CD4-positive, alpha-beta T cell treated with Interleukin-10 for 1 hour (primary cell): ENCODE measurements at regions not wholly inside any gene's neighbourhood (a gene's known extent, or its start where the extent isn't known, plus 50 kb on each side); places are given as distances from the start of the nearest gene placed in this dataset.
A peak's percentile ranks its signal among the peaks of the same experiment; 100 is the strongest.
"Not testable (repeated sequence)": the region's sequence is repeated elsewhere in the genome, so short reads cannot be mapped to it uniquely, and the experiment has no call there.

Experiments used
- DNase-seq: peaks from one replicate; pipeline ENCODE4 v3.0.0-alpha.2; 2020

- DNase-seq, result no peak
Measured at GRCh38 chr1:83505148-83505547, 493.8 kb downstream of the TTLL7 start.

GRCh38 chr1:83503153-83503552, 495.8 kb downstream of the TTLL7 start:
- no peak for DNase-seq

GRCh38 chr1:83500987-83501591, 497.8 kb downstream of the TTLL7 start:
- DNase-seq, result no peak

GRCh38 chr1:83500531-83500930, 498.4 kb downstream of the TTLL7 start:
- no peak for DNase-seq

- no peak for DNase-seq
Measured at GRCh38 chr1:83499998-83500397, 498.9 kb downstream of the TTLL7 start.

- DNase-seq, result no peak
Measured at GRCh38 chr1:83497563-83497962, 501.4 kb downstream of the TTLL7 start.

GRCh38 chr1:83495560-83495959, 503.4 kb downstream of the TTLL7 start:
- DNase-seq, result no peak

- DNase-seq, result no peak
Measured at GRCh38 chr1:83493633-83494032, 505.3 kb downstream of the TTLL7 start.

- DNase-seq, result no peak
Measured at GRCh38 chr1:83491930-83492329, 507.0 kb downstream of the TTLL7 start.

GRCh38 chr1:83490988-83491387, 507.9 kb downstream of the TTLL7 start:
- DNase-seq, result no peak

GRCh38 chr1:83488105-83488504, 510.8 kb downstream of the TTLL7 start:
- peak; percentile 15 for DNase-seq

GRCh38 chr1:83487460-83487859, 511.5 kb downstream of the TTLL7 start:
- DNase-seq, result not testable (repeated sequence)

- DNase-seq, result not testable (repeated sequence)
Measured at GRCh38 chr1:83485314-83486019, 513.5 kb downstream of the TTLL7 start.

GRCh38 chr1:83481284-83481683, 517.6 kb downstream of the TTLL7 start:
- DNase-seq, result not testable (repeated sequence)

GRCh38 chr1:83479591-83480239, 519.2 kb downstream of the TTLL7 start:
- DNase-seq, result not testable (repeated sequence)

- DNase-seq, result not testable (repeated sequence)
Measured at GRCh38 chr1:83478127-83478526, 520.8 kb downstream of the TTLL7 start.

GRCh38 chr1:83476518-83476917, 522.4 kb downstream of the TTLL7 start:
- not testable (repeated sequence) for DNase-seq

GRCh38 chr1:83474946-83475345, 524.0 kb downstream of the TTLL7 start:
- not testable (repeated sequence) for DNase-seq

- not testable (repeated sequence) for DNase-seq
Measured at GRCh38 chr1:83473986-83474385, 524.9 kb downstream of the TTLL7 start.

- not testable (repeated sequence) for DNase-seq
Measured at GRCh38 chr1:83472066-83472465, 526.9 kb downstream of the TTLL7 start.

GRCh38 chr1:83471272-83471671, 527.7 kb downstream of the TTLL7 start:
- DNase-seq, result not testable (repeated sequence)

- not testable (repeated sequence) for DNase-seq
Measured at GRCh38 chr1:83468336-83468735, 530.6 kb downstream of the TTLL7 start.

- DNase-seq, result not testable (repeated sequence)
Measured at GRCh38 chr1:83457735-83458248, 541.1 kb downstream of the TTLL7 start.

GRCh38 chr1:83457281-83457680, 541.7 kb downstream of the TTLL7 start:
- DNase-seq, result not testable (repeated sequence)
